ENCODE measurements at regions not wholly inside any gene's neighbourhood (a gene's known extent, or its start where the extent isn't known, plus 50 kb on each side); places are given as distances from the start of the nearest gene placed in this dataset.

- TF ChIP-seq, protein P1, sequence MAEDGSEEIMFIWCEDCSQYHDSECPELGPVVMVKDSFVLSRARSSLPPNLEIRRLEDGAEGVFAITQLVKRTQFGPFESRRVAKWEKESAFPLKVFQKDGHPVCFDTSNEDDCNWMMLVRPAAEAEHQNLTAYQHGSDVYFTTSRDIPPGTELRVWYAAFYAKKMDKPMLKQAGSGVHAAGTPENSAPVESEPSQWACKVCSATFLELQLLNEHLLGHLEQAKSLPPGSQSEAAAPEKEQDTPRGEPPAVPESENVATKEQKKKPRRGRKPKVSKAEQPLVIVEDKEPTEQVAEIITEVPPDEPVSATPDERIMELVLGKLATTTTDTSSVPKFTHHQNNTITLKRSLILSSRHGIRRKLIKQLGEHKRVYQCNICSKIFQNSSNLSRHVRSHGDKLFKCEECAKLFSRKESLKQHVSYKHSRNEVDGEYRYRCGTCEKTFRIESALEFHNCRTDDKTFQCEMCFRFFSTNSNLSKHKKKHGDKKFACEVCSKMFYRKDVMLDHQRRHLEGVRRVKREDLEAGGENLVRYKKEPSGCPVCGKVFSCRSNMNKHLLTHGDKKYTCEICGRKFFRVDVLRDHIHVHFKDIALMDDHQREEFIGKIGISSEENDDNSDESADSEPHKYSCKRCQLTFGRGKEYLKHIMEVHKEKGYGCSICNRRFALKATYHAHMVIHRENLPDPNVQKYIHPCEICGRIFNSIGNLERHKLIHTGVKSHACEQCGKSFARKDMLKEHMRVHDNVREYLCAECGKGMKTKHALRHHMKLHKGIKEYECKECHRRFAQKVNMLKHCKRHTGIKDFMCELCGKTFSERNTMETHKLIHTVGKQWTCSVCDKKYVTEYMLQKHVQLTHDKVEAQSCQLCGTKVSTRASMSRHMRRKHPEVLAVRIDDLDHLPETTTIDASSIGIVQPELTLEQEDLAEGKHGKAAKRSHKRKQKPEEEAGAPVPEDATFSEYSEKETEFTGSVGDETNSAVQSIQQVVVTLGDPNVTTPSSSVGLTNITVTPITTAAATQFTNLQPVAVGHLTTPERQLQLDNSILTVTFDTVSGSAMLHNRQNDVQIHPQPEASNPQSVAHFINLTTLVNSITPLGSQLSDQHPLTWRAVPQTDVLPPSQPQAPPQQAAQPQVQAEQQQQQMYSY (CRISPR knock-in tag; IDR thresholded peaks at IDR 0.05), result no peak
- TF ChIP-seq ATF1 (CRISPR knock-in tag; IDR thresholded peaks at IDR 0.05), result no peak
- TF ChIP-seq, protein P2, sequence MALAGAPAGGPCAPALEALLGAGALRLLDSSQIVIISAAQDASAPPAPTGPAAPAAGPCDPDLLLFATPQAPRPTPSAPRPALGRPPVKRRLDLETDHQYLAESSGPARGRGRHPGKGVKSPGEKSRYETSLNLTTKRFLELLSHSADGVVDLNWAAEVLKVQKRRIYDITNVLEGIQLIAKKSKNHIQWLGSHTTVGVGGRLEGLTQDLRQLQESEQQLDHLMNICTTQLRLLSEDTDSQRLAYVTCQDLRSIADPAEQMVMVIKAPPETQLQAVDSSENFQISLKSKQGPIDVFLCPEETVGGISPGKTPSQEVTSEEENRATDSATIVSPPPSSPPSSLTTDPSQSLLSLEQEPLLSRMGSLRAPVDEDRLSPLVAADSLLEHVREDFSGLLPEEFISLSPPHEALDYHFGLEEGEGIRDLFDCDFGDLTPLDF (CRISPR knock-in tag; IDR thresholded peaks at IDR 0.05), result no peak
- TF ChIP-seq ETV6 (CRISPR knock-in tag; IDR thresholded peaks at IDR 0.05), result no peak
- no peak for TF ChIP-seq ZNF121 (CRISPR knock-in tag; IDR thresholded peaks at IDR 0.05)
- TF ChIP-seq CREB1 (CRISPR knock-in tag; IDR thresholded peaks at IDR 0.05), result no peak
- no peak for TF ChIP-seq ZNF263 (CRISPR knock-in tag; IDR thresholded peaks at IDR 0.05; ENCODE audit: low read depth)
- TF ChIP-seq ZNF671 (CRISPR knock-in tag; IDR thresholded peaks at IDR 0.05), result no peak
- TF ChIP-seq CBFB (CRISPR knock-in tag; IDR thresholded peaks at IDR 0.05; ENCODE audit: low read depth), result no peak
- no peak for TF ChIP-seq USF2 (CRISPR knock-in tag; IDR thresholded peaks at IDR 0.05)
Observed at GRCh38 chr2:185299867-185300266, 438.7 kb upstream of the FSIP2 start (continued).

DNA sequence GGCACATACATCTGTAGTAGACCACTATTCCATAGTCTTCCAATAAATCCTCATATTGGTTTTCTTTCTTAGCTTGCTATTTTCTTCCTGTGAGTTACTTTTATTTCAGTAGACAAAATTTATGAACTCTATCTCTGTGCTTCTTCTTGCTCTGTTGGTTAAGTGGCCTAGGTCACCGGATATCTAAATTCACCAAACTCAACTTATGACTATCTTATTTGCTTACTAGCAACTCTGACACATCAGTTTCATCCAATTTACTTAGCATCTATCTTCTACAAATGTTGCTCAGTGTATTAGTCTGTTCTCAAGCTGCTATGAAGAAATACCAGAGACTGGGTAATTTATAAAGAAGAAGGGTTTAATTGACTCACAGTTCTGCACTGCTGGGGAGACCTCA is 432.5 kb upstream of the FSIP2 start:
- no peaks in the 10 kb centered on the region for H3K36me3 Mint-ChIP-seq
- H3K27me3 Mint-ChIP-seq (ENCODE audit: low read depth), result no peaks in the 10 kb centered on the region
- no peak for DNase-seq (ENCODE audit: low spot score)
- CTCF ChIA-PET, result no interaction called here
- H3K9me3 Mint-ChIP-seq, result no peaks in the 10 kb centered on the region
- no peak overlapping the region for H3K27ac Mint-ChIP-seq
- TF ChIP-seq, protein P3, sequence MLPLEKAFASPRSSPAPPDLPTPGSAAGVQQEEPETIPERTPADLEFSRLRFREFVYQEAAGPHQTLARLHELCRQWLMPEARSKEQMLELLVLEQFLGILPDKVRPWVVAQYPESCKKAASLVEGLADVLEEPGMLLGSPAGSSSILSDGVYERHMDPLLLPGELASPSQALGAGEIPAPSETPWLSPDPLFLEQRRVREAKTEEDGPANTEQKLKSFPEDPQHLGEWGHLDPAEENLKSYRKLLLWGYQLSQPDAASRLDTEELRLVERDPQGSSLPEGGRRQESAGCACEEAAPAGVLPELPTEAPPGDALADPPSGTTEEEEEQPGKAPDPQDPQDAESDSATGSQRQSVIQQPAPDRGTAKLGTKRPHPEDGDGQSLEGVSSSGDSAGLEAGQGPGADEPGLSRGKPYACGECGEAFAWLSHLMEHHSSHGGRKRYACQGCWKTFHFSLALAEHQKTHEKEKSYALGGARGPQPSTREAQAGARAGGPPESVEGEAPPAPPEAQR (CRISPR knock-in tag; IDR thresholded peaks at IDR 0.05), result no peak
- no peak for TF ChIP-seq ZBTB21 (CRISPR knock-in tag; IDR thresholded peaks at IDR 0.05; ENCODE audit: borderline replicate concordance)
- no peaks in the 10 kb centered on the region for H3K4me1 Mint-ChIP-seq
- H3K4me3 Mint-ChIP-seq, result no peak overlapping the region
- POLR2A ChIA-PET, result no interaction called here
- no peak for ATAC-seq

- H3K4me3 Mint-ChIP-seq, result no peak overlapping the region
- no peaks in the 10 kb centered on the region for H3K36me3 Mint-ChIP-seq
- CTCF ChIA-PET, result no interaction called here
- POLR2A ChIA-PET, result no interaction called here
- H3K27ac Mint-ChIP-seq, result no peak overlapping the region
- H3K9me3 Mint-ChIP-seq, result no peaks in the 10 kb centered on the region; the same call in 1 of the 2 replicates
- H3K4me1 Mint-ChIP-seq, result peaks cover 16% of the 10 kb centered on the region
- DNase-seq (ENCODE audit: low spot score) (no peak), ATAC-seq (no peak)
- no peaks in the 10 kb centered on the region for H3K27me3 Mint-ChIP-seq (ENCODE audit: low read depth)
- TF ChIP-seq, protein P4, sequence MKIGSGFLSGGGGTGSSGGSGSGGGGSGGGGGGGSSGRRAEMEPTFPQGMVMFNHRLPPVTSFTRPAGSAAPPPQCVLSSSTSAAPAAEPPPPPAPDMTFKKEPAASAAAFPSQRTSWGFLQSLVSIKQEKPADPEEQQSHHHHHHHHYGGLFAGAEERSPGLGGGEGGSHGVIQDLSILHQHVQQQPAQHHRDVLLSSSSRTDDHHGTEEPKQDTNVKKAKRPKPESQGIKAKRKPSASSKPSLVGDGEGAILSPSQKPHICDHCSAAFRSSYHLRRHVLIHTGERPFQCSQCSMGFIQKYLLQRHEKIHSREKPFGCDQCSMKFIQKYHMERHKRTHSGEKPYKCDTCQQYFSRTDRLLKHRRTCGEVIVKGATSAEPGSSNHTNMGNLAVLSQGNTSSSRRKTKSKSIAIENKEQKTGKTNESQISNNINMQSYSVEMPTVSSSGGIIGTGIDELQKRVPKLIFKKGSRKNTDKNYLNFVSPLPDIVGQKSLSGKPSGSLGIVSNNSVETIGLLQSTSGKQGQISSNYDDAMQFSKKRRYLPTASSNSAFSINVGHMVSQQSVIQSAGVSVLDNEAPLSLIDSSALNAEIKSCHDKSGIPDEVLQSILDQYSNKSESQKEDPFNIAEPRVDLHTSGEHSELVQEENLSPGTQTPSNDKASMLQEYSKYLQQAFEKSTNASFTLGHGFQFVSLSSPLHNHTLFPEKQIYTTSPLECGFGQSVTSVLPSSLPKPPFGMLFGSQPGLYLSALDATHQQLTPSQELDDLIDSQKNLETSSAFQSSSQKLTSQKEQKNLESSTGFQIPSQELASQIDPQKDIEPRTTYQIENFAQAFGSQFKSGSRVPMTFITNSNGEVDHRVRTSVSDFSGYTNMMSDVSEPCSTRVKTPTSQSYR (CRISPR knock-in tag; IDR thresholded peaks at IDR 0.05), result no peak
- TF ChIP-seq NR1H2 (CRISPR knock-in tag; IDR thresholded peaks at IDR 0.05) (no peak), ZNF671 (CRISPR knock-in tag; IDR thresholded peaks at IDR 0.05) (no peak), ELF4 (CRISPR knock-in tag; IDR thresholded peaks at IDR 0.05; ENCODE audit: low read depth) (no peak)
- TF ChIP-seq, protein P5, sequence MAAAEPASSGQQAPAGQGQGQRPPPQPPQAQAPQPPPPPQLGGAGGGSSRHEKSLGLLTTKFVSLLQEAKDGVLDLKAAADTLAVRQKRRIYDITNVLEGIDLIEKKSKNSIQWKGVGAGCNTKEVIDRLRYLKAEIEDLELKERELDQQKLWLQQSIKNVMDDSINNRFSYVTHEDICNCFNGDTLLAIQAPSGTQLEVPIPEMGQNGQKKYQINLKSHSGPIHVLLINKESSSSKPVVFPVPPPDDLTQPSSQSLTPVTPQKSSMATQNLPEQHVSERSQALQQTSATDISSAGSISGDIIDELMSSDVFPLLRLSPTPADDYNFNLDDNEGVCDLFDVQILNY (CRISPR knock-in tag; IDR thresholded peaks at IDR 0.05), result no peak
- TF ChIP-seq, protein P2 (CRISPR knock-in tag; IDR thresholded peaks at IDR 0.05), result no peak
- TF ChIP-seq, protein P6, sequence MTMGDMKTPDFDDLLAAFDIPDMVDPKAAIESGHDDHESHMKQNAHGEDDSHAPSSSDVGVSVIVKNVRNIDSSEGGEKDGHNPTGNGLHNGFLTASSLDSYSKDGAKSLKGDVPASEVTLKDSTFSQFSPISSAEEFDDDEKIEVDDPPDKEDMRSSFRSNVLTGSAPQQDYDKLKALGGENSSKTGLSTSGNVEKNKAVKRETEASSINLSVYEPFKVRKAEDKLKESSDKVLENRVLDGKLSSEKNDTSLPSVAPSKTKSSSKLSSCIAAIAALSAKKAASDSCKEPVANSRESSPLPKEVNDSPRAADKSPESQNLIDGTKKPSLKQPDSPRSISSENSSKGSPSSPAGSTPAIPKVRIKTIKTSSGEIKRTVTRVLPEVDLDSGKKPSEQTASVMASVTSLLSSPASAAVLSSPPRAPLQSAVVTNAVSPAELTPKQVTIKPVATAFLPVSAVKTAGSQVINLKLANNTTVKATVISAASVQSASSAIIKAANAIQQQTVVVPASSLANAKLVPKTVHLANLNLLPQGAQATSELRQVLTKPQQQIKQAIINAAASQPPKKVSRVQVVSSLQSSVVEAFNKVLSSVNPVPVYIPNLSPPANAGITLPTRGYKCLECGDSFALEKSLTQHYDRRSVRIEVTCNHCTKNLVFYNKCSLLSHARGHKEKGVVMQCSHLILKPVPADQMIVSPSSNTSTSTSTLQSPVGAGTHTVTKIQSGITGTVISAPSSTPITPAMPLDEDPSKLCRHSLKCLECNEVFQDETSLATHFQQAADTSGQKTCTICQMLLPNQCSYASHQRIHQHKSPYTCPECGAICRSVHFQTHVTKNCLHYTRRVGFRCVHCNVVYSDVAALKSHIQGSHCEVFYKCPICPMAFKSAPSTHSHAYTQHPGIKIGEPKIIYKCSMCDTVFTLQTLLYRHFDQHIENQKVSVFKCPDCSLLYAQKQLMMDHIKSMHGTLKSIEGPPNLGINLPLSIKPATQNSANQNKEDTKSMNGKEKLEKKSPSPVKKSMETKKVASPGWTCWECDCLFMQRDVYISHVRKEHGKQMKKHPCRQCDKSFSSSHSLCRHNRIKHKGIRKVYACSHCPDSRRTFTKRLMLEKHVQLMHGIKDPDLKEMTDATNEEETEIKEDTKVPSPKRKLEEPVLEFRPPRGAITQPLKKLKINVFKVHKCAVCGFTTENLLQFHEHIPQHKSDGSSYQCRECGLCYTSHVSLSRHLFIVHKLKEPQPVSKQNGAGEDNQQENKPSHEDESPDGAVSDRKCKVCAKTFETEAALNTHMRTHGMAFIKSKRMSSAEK (CRISPR knock-in tag; IDR thresholded peaks at IDR 0.05; ENCODE audit: borderline replicate concordance), result no peak
Observed at GRCh38 chr2:185316383-185316782, 422.2 kb upstream of the FSIP2 start.
